SK-N-SH treated with all-trans-retinoic acid at 6 μM for 48 hours (cell line): ENCODE measurements at regions not wholly inside any gene's neighbourhood (a gene's known extent, or its start where the extent isn't known, plus 50 kb on each side); places are given as distances from the start of the nearest gene placed in this dataset.

ENCODE experiments used
- ATAC-seq: fragments of 200-7000 bp; cut with Tn5 transposase; 3 replicates; pipeline ENCODE4 v1.9.1; 2020; ENCODE audit warnings: mild to moderate bottlenecking, moderate library complexity
- BACH2 ChIP-seq: fragments of 250-450 bp; sonication (Bioruptor Pico); IDR thresholded peaks from 2 replicates; pipeline ENCODE4 v1.9.0; 2021; ENCODE audit warnings: mild to moderate bottlenecking, borderline replicate concordance
- CSDC2 ChIP-seq: fragments of 250-450 bp; sonication (Bioruptor Pico); IDR thresholded peaks from 2 replicates; pipeline ENCODE4 v1.5.0; 2020; ENCODE audit warnings: mild to moderate bottlenecking, moderate library complexity
- ESRRG ChIP-seq: fragments of 250-450 bp; sonication (Bioruptor Pico); IDR thresholded peaks from 2 replicates; pipeline ENCODE4 v1.6.1; 2021; ENCODE audit warnings: mild to moderate bottlenecking
- GLIS3 ChIP-seq: fragments of 250-450 bp; sonication (Bioruptor Pico); IDR thresholded peaks from 2 replicates; pipeline ENCODE4 v1.5.0; 2020; ENCODE audit warnings: mild to moderate bottlenecking, moderate library complexity
- ISL1 ChIP-seq: fragments of 250-450 bp; sonication (Bioruptor Pico); IDR thresholded peaks from 2 replicates; pipeline ENCODE4 v2.1.2; 2022; ENCODE audit warnings: mild to moderate bottlenecking, moderate library complexity
- OSR1 ChIP-seq: fragments of 250-450 bp; sonication (Bioruptor Pico); IDR thresholded peaks from 2 replicates; pipeline ENCODE4 v1.8.0; 2022; ENCODE audit warnings: moderate library complexity, mild to moderate bottlenecking, inconsistent platforms
- SNAI2 ChIP-seq: fragments of 250-450 bp; sonication (Bioruptor Pico); IDR thresholded peaks from 2 replicates; pipeline ENCODE4 v1.5.0; 2020; ENCODE audit warnings: mild to moderate bottlenecking, moderate library complexity
- TCF4 ChIP-seq: fragments of 250-450 bp; sonication (Bioruptor Pico); IDR thresholded peaks from 2 replicates; pipeline ENCODE4 v1.8.0; 2021; ENCODE audit warnings: mild to moderate bottlenecking, moderate library complexity, borderline replicate concordance
- TOX ChIP-seq: fragments of 250-450 bp; sonication (Bioruptor Pico); IDR thresholded peaks from 2 replicates; pipeline ENCODE4 v1.8.0; 2021; ENCODE audit warnings: mild to moderate bottlenecking, moderate library complexity, borderline replicate concordance
- ZC3H10 ChIP-seq: fragments of 250-450 bp; sonication (Bioruptor Pico); IDR thresholded peaks from 2 replicates; pipeline ENCODE4 v1.5.1; 2021; ENCODE audit warnings: mild to moderate bottlenecking, moderate library complexity
- ZFP3 ChIP-seq: fragments of 250-450 bp; sonication (Bioruptor Pico); IDR thresholded peaks from 2 replicates; pipeline ENCODE4 v1.5.0; 2020; ENCODE audit warnings: mild to moderate bottlenecking, moderate library complexity
- ZFP30 ChIP-seq: fragments of 450-650 bp; formaldehyde crosslinking; IDR thresholded peaks from 2 replicates; pipeline ENCODE4 v1.5.0; 2022; ENCODE audit warnings: mild to moderate bottlenecking, moderate library complexity
- ZNF565 ChIP-seq: fragments of 450-650 bp; formaldehyde crosslinking; conservative IDR thresholded peaks from 2 replicates; pipeline ENCODE4 v1.5.0; 2020; ENCODE audit warnings: low read depth, mild to moderate bottlenecking, moderate library complexity
- ZNF70 ChIP-seq: fragments of 450-650 bp; formaldehyde crosslinking; IDR thresholded peaks from 2 replicates; pipeline ENCODE4 v1.5.0; 2020; ENCODE audit warnings: mild to moderate bottlenecking, moderate library complexity
- ZNF8 ChIP-seq: fragments of 450-650 bp; formaldehyde crosslinking; IDR thresholded peaks from 2 replicates; pipeline ENCODE4 v1.5.0; 2020; ENCODE audit warnings: mild to moderate bottlenecking, moderate library complexity
- TF ChIP-seq, protein P1 (sequence below): fragments of 250-450 bp; sonication (Bioruptor Pico); IDR thresholded peaks from 2 replicates; pipeline ENCODE4 v1.5.1; 2020; ENCODE audit warnings: low read depth, mild to moderate bottlenecking, moderate library complexity
- TF ChIP-seq, protein P2 (sequence below): fragments of 250-450 bp; sonication (Bioruptor Pico); IDR thresholded peaks from 2 replicates; pipeline ENCODE4 v1.8.0; 2021; ENCODE audit warnings: low read depth, mild to moderate bottlenecking, moderate library complexity, borderline replicate concordance
- TF ChIP-seq, protein P3 (sequence below): fragments of 250-450 bp; sonication (Bioruptor Pico); IDR thresholded peaks from 2 replicates; pipeline ENCODE4 v1.5.1; 2021; ENCODE audit warnings: mild to moderate bottlenecking, moderate library complexity
- TF ChIP-seq, protein P4 (sequence below): fragments of 250-450 bp; sonication (Bioruptor Pico); IDR thresholded peaks from 2 replicates; pipeline ENCODE4 v1.5.0; 2020; ENCODE audit warnings: mild to moderate bottlenecking, moderate library complexity
- TF ChIP-seq, protein P5 (sequence below): fragments of 250-450 bp; sonication (Bioruptor Pico); IDR thresholded peaks from 2 replicates; pipeline ENCODE4 v1.8.0; 2020; ENCODE audit warnings: mild to moderate bottlenecking, moderate library complexity, borderline replicate concordance

DNA sequence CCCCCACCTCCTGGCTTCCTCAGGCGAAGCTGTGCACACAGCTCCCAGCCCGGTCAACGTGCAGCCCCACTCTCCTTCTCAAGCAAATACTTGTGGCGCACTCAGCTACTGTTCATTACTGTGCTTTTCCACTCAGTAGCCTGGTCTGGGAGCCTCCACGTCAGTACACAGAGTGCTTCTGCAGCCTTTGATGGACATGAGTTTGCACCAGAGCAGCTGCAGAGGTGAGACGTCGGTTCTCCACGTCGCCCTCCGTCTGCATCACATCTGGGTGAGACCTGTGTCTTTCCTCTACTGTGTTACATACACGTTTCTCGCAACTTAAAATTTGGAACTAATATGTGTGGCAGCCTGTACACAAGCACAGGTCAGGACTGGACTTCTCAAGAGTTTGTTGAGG lies 334.3 kb downstream of the C16orf95 start (continued):
- TF ChIP-seq, protein P1, sequence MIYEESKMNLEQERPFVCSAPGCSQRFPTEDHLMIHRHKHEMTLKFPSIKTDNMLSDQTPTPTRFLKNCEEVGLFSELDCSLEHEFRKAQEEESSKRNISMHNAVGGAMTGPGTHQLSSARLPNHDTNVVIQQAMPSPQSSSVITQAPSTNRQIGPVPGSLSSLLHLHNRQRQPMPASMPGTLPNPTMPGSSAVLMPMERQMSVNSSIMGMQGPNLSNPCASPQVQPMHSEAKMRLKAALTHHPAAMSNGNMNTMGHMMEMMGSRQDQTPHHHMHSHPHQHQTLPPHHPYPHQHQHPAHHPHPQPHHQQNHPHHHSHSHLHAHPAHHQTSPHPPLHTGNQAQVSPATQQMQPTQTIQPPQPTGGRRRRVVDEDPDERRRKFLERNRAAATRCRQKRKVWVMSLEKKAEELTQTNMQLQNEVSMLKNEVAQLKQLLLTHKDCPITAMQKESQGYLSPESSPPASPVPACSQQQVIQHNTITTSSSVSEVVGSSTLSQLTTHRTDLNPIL (CRISPR knock-in tag) = no peak

DNA sequence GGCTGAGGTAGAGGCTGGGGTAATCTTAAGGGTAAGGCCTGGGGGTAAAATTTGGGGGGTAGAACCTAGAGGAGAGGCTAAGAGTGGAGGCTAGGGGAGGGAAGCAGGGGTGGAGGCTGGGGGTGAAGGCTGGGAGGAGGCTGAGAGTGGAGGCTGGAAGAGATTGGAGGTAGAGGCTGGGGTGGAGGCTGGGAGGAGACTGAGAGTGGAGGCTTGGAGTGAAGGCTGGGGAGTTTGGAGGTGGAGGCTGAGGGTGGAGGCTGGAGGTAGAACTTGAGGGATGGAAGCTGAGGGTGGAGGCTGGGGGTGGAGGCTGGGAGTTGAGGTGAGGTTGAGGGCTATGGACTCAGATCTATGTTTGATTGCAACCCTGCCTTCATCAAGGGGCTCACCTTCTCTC lies 333.6 kb downstream of the C16orf95 start:
- ATAC-seq = no peak
- TF ChIP-seq GLIS3 (CRISPR knock-in tag) = no peak
- TF ChIP-seq CSDC2 (CRISPR knock-in tag) = no peak
- no peak for TF ChIP-seq ZFP30 (CRISPR knock-in tag)
- TF ChIP-seq, protein P2, sequence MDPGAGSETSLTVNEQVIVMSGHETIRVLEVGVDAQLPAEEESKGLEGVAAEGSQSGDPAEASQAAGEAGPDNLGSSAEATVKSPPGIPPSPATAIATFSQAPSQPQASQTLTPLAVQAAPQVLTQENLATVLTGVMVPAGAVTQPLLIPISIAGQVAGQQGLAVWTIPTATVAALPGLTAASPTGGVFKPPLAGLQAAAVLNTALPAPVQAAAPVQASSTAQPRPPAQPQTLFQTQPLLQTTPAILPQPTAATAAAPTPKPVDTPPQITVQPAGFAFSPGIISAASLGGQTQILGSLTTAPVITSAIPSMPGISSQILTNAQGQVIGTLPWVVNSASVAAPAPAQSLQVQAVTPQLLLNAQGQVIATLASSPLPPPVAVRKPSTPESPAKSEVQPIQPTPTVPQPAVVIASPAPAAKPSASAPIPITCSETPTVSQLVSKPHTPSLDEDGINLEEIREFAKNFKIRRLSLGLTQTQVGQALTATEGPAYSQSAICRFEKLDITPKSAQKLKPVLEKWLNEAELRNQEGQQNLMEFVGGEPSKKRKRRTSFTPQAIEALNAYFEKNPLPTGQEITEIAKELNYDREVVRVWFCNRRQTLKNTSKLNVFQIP (CRISPR knock-in tag) = no peak
- TF ChIP-seq TCF4 = no peak
- no peak for TF ChIP-seq ZNF565 (CRISPR knock-in tag)
- no peak for TF ChIP-seq ZNF8 (CRISPR knock-in tag)
- no peak for TF ChIP-seq ESRRG
- TF ChIP-seq, protein P1 (CRISPR knock-in tag) = no peak
- TF ChIP-seq, protein P3, sequence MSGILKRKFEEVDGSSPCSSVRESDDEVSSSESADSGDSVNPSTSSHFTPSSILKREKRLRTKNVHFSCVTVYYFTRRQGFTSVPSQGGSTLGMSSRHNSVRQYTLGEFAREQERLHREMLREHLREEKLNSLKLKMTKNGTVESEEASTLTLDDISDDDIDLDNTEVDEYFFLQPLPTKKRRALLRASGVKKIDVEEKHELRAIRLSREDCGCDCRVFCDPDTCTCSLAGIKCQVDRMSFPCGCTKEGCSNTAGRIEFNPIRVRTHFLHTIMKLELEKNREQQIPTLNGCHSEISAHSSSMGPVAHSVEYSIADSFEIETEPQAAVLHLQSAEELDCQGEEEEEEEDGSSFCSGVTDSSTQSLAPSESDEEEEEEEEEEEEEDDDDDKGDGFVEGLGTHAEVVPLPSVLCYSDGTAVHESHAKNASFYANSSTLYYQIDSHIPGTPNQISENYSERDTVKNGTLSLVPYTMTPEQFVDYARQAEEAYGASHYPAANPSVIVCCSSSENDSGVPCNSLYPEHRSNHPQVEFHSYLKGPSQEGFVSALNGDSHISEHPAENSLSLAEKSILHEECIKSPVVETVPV = no peak
- TF ChIP-seq, protein P4, sequence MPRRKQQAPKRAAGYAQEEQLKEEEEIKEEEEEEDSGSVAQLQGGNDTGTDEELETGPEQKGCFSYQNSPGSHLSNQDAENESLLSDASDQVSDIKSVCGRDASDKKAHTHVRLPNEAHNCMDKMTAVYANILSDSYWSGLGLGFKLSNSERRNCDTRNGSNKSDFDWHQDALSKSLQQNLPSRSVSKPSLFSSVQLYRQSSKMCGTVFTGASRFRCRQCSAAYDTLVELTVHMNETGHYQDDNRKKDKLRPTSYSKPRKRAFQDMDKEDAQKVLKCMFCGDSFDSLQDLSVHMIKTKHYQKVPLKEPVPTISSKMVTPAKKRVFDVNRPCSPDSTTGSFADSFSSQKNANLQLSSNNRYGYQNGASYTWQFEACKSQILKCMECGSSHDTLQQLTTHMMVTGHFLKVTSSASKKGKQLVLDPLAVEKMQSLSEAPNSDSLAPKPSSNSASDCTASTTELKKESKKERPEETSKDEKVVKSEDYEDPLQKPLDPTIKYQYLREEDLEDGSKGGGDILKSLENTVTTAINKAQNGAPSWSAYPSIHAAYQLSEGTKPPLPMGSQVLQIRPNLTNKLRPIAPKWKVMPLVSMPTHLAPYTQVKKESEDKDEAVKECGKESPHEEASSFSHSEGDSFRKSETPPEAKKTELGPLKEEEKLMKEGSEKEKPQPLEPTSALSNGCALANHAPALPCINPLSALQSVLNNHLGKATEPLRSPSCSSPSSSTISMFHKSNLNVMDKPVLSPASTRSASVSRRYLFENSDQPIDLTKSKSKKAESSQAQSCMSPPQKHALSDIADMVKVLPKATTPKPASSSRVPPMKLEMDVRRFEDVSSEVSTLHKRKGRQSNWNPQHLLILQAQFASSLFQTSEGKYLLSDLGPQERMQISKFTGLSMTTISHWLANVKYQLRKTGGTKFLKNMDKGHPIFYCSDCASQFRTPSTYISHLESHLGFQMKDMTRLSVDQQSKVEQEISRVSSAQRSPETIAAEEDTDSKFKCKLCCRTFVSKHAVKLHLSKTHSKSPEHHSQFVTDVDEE (CRISPR knock-in tag) = no peak
- TF ChIP-seq ISL1 = no peak
- TF ChIP-seq ZNF70 = no peak
- no peak for TF ChIP-seq ZC3H10 (CRISPR knock-in tag)
- TF ChIP-seq BACH2 (CRISPR knock-in tag) = no peak
- no peak for TF ChIP-seq SNAI2 (CRISPR knock-in tag)
- TF ChIP-seq ZFP3 (CRISPR knock-in tag) = no peak
- TF ChIP-seq TOX = no peak

DNA sequence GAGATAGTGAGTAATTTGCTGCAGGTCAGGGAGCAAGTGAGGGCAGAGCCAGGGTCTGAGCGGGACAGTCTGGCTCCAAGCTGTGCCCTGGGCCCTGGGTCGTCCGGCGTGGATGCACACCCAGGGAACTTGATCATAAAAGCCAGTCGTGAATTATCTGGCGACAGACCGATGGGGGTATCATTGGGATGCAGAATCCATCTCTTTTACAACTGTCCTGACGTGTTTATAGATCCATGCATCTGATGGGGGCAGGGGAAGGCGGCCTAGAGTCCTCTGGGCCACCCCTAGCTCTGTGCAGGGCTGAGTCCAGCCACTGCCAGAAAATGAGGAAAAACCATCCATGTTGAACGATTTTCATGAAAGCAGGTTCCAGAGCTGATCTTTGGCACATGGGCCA lies 332.8 kb downstream of the C16orf95 start:
- no peak for TF ChIP-seq ZFP30 (CRISPR knock-in tag)
- no peak for TF ChIP-seq OSR1
- TF ChIP-seq GLIS3 (CRISPR knock-in tag) = no peak
- TF ChIP-seq ZC3H10 (CRISPR knock-in tag) = no peak
- no peak for TF ChIP-seq ZNF565 (CRISPR knock-in tag)
- TF ChIP-seq, protein P5, sequence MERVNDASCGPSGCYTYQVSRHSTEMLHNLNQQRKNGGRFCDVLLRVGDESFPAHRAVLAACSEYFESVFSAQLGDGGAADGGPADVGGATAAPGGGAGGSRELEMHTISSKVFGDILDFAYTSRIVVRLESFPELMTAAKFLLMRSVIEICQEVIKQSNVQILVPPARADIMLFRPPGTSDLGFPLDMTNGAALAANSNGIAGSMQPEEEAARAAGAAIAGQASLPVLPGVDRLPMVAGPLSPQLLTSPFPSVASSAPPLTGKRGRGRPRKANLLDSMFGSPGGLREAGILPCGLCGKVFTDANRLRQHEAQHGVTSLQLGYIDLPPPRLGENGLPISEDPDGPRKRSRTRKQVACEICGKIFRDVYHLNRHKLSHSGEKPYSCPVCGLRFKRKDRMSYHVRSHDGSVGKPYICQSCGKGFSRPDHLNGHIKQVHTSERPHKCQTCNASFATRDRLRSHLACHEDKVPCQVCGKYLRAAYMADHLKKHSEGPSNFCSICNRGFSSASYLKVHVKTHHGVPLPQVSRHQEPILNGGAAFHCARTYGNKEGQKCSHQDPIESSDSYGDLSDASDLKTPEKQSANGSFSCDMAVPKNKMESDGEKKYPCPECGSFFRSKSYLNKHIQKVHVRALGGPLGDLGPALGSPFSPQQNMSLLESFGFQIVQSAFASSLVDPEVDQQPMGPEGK (CRISPR knock-in tag) = no peak
- ATAC-seq = no peak
